ENCODE measurements at regions not wholly inside any gene's neighbourhood (a gene's known extent, or its start where the extent isn't known, plus 50 kb on each side); places are given as distances from the start of the nearest gene placed in this dataset.

GRCh38 chrX:96433409-96434077, 251.1 kb upstream of the DIAPH2 start:
- Mint-ChIP-seq H3K4me3 (ENCODE audit: unreplicated experiment) (no peak overlapping the region), H3K9me3 (ENCODE audit: unreplicated experiment) (no peaks in the 10 kb centered on the region), H3K27me3 (ENCODE audit: unreplicated experiment) (no peaks in the 10 kb centered on the region), H3K4me1 (ENCODE audit: unreplicated experiment) (peaks cover 80% of the 10 kb centered on the region), H3K36me3 (ENCODE audit: unreplicated experiment) (no peaks in the 10 kb centered on the region), H3K27ac (ENCODE audit: unreplicated experiment) (peak overlapping the region; percentile 55)
- DNase-seq (ENCODE audit: extremely low spot score, unreplicated experiment) = no peak
- no peak for TF ChIP-seq CTCF (IDR thresholded peaks at IDR 0.05)

GRCh38 chrX:96435378-96436035, 249.1 kb upstream of the DIAPH2 start:
- DNase-seq (ENCODE audit: extremely low spot score, unreplicated experiment) = no peak
- TF ChIP-seq CTCF (IDR thresholded peaks at IDR 0.05) = no peak
- Mint-ChIP-seq H3K27me3 (ENCODE audit: unreplicated experiment) (no peaks in the 10 kb centered on the region), H3K36me3 (ENCODE audit: unreplicated experiment) (no peaks in the 10 kb centered on the region), H3K4me1 (ENCODE audit: unreplicated experiment) (peaks cover 81% of the 10 kb centered on the region), H3K9me3 (ENCODE audit: unreplicated experiment) (no peaks in the 10 kb centered on the region), H3K27ac (ENCODE audit: unreplicated experiment) (peak overlapping the region; percentile 92), H3K4me3 (ENCODE audit: unreplicated experiment) (no peak overlapping the region)

- DNase-seq (ENCODE audit: extremely low spot score, unreplicated experiment) = no peak
- Mint-ChIP-seq H3K4me1 (ENCODE audit: unreplicated experiment) (peaks cover 75% of the 10 kb centered on the region), H3K27ac (ENCODE audit: unreplicated experiment) (peak overlapping the region; percentile 92), H3K4me3 (ENCODE audit: unreplicated experiment) (no peak overlapping the region), H3K36me3 (ENCODE audit: unreplicated experiment) (no peaks in the 10 kb centered on the region), H3K9me3 (ENCODE audit: unreplicated experiment) (no peaks in the 10 kb centered on the region), H3K27me3 (ENCODE audit: unreplicated experiment) (no peaks in the 10 kb centered on the region)
- no peak for TF ChIP-seq CTCF (IDR thresholded peaks at IDR 0.05)
Observed at GRCh38 chrX:96436105-96436504, 248.5 kb upstream of the DIAPH2 start.

GRCh38 chrX:96438803-96439202, 245.8 kb upstream of the DIAPH2 start:
- TF ChIP-seq CTCF (IDR thresholded peaks at IDR 0.05) = no peak
- no peaks in the 10 kb centered on the region for H3K9me3 Mint-ChIP-seq (ENCODE audit: unreplicated experiment)
- no peak overlapping the region for H3K4me3 Mint-ChIP-seq (ENCODE audit: unreplicated experiment)
- H3K36me3 Mint-ChIP-seq (ENCODE audit: unreplicated experiment) = no peaks in the 10 kb centered on the region
- DNase-seq (ENCODE audit: extremely low spot score, unreplicated experiment) = no peak
- no peak overlapping the region for H3K27ac Mint-ChIP-seq (ENCODE audit: unreplicated experiment)
- no peaks in the 10 kb centered on the region for H3K27me3 Mint-ChIP-seq (ENCODE audit: unreplicated experiment)
- peaks cover 51% of the 10 kb centered on the region for H3K4me1 Mint-ChIP-seq (ENCODE audit: unreplicated experiment)

- Mint-ChIP-seq H3K9me3 (ENCODE audit: unreplicated experiment) (no peaks in the 10 kb centered on the region), H3K27ac (ENCODE audit: unreplicated experiment) (no peak overlapping the region), H3K4me1 (ENCODE audit: unreplicated experiment) (peaks cover 33% of the 10 kb centered on the region), H3K36me3 (ENCODE audit: unreplicated experiment) (no peaks in the 10 kb centered on the region), H3K27me3 (ENCODE audit: unreplicated experiment) (no peaks in the 10 kb centered on the region), H3K4me3 (ENCODE audit: unreplicated experiment) (no peak overlapping the region)
- TF ChIP-seq CTCF (IDR thresholded peaks at IDR 0.05) = no peak
- no peak for DNase-seq (ENCODE audit: extremely low spot score, unreplicated experiment)
Observed at GRCh38 chrX:96440941-96441340, 243.7 kb upstream of the DIAPH2 start.
